HCT116 (cell line): ENCODE measurements at regions not wholly inside any gene's neighbourhood (a gene's known extent, or its start where the extent isn't known, plus 50 kb on each side); places are given as distances from the start of the nearest gene placed in this dataset.

ENCODE experiments used
- EZH2 ChIP-seq: fragments of 200-600 bp; sonication (generic); IDR thresholded peaks from 2 replicates; pipeline ENCODE4 v1.6.1; 2017; ENCODE audit warnings: antibody characterized with exemption, mixed run types
- EZH2phosphoT487 ChIP-seq: fragments of 200-600 bp; IDR thresholded peaks from 2 replicates; pipeline ENCODE4 v1.6.1; 2018; ENCODE audit warnings: antibody characterized with exemption, borderline replicate concordance
- JUND ChIP-seq: IDR thresholded peaks from 2 replicates; pipeline ENCODE4 v1.6.1; 2012
- POLR2A ChIP-seq: IDR thresholded peaks from 2 replicates; pipeline ENCODE4 v1.7.0; 2011; ENCODE audit warnings: borderline replicate concordance; ENCODE audit not compliant: insufficient read depth, insufficient read length; ENCODE audit errors: extremely low read depth
- POLR2AphosphoS5 ChIP-seq: IDR thresholded peaks from 2 replicates; pipeline ENCODE4 v1.6.1; 2011; ENCODE audit warnings: mild to moderate bottlenecking, low read depth, low read length, moderate library complexity
- REST ChIP-seq: IDR thresholded peaks from 2 replicates; pipeline ENCODE4 v1.6.1; 2012; ENCODE audit warnings: low read depth
- TCF7L2 ChIP-seq: IDR thresholded peaks from 2 replicates; pipeline ENCODE4 v1.7.0; 2011; ENCODE audit warnings: borderline replicate concordance, inconsistent platforms; ENCODE audit not compliant: insufficient read depth, insufficient read length; ENCODE audit errors: extremely low read depth
- ZFX ChIP-seq: fragments of 450-650 bp; IDR thresholded peaks from 2 replicates; pipeline ENCODE4 v1.6.1; 2017
- TF ChIP-seq, protein P1 (sequence below), 3 experiments: fragments of 200-600 bp in 1 of 3; sonication (generic) in 1 of 3; IDR thresholded peaks in 2 of 3; conservative IDR thresholded peaks in 1 of 3; 2 replicates each; pipeline ENCODE4 v1.5.1; 2012 to 2017; ENCODE audit warnings: low read depth in 2 of 3, low read length in 2 of 3, antibody characterized with exemption in 1 of 3, borderline replicate concordance in 1 of 3, control low read depth in 1 of 3, mild to moderate bottlenecking in 1 of 3, mixed read lengths in 1 of 3, mixed run types in 1 of 3, moderate library complexity in 1 of 3; ENCODE audit not compliant: insufficient read depth in 1 of 3
- TF ChIP-seq, protein P2 (sequence below): IDR thresholded peaks from 2 replicates; pipeline ENCODE4 v1.6.1; 2012

- TF ChIP-seq JUND, result no peak
- TF ChIP-seq, protein P1, sequence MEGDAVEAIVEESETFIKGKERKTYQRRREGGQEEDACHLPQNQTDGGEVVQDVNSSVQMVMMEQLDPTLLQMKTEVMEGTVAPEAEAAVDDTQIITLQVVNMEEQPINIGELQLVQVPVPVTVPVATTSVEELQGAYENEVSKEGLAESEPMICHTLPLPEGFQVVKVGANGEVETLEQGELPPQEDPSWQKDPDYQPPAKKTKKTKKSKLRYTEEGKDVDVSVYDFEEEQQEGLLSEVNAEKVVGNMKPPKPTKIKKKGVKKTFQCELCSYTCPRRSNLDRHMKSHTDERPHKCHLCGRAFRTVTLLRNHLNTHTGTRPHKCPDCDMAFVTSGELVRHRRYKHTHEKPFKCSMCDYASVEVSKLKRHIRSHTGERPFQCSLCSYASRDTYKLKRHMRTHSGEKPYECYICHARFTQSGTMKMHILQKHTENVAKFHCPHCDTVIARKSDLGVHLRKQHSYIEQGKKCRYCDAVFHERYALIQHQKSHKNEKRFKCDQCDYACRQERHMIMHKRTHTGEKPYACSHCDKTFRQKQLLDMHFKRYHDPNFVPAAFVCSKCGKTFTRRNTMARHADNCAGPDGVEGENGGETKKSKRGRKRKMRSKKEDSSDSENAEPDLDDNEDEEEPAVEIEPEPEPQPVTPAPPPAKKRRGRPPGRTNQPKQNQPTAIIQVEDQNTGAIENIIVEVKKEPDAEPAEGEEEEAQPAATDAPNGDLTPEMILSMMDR (IDR thresholded peaks at IDR 0.05 in 2 of 3, conservative IDR thresholded peaks at IDR 0.05 in 1 of 3; ENCODE audit: borderline replicate concordance in 1 of 3, insufficient read depth in 1 of 3, low read depth in 2 of 3, low read length in 2 of 3), result no peak
- no peak for TF ChIP-seq REST
- TF ChIP-seq EZH2, result no peak
- TF ChIP-seq, protein P2, sequence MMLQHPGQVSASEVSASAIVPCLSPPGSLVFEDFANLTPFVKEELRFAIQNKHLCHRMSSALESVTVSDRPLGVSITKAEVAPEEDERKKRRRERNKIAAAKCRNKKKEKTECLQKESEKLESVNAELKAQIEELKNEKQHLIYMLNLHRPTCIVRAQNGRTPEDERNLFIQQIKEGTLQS, result no peak
- no peak for TF ChIP-seq POLR2AphosphoS5
- TF ChIP-seq TCF7L2, result no peak
- TF ChIP-seq EZH2phosphoT487, result no peak
- TF ChIP-seq POLR2A, result no peak
- no peak for TF ChIP-seq ZFX
Measured at GRCh38 chr4:106796876-106797275, 239.2 kb downstream of the DKK2 start.
